ENCODE measurements at regions not wholly inside any gene's neighbourhood (a gene's known extent, or its start where the extent isn't known, plus 50 kb on each side); places are given as distances from the start of the nearest gene placed in this dataset.
A peak's percentile ranks its signal among the peaks of the same experiment; 100 is the strongest.
"Not testable (repeated sequence)": the region's sequence is repeated elsewhere in the genome, so short reads cannot be mapped to it uniquely, and the experiment has no call there.

- no peak for DNase-seq
Observed at GRCh38 chr14:21875791-21876190, 202.2 kb upstream of the OR4E1 start.

- no peak for DNase-seq
Observed at GRCh38 chr14:21874946-21875345, 201.3 kb upstream of the OR4E1 start.

- peak in 1 of 5 donors; percentile 41 for DNase-seq
Observed at GRCh38 chr14:21874167-21874566, 200.5 kb upstream of the OR4E1 start.

GRCh38 chr14:21868442-21869046 is 194.9 kb upstream of the OR4E1 start:
- peak; percentile 22 to 76 (median 60) for DNase-seq

GRCh38 chr14:21867541-21867940 is 193.9 kb upstream of the OR4E1 start:
- no peak for DNase-seq

- DNase-seq: no peak
Observed at GRCh38 chr14:21866479-21866878, 192.9 kb upstream of the OR4E1 start.

- no peak for DNase-seq
Observed at GRCh38 chr14:21863289-21863688, 189.7 kb upstream of the OR4E1 start.

GRCh38 chr14:21861153-21861552 is 187.5 kb upstream of the OR4E1 start:
- DNase-seq: no peak

- DNase-seq: peak in 3 of 5 donors; percentile 25 to 46 (median 41)
Observed at GRCh38 chr14:21860172-21860571, 186.6 kb upstream of the OR4E1 start.

- no peak for DNase-seq
Observed at GRCh38 chr14:21852775-21853174, 179.2 kb upstream of the OR4E1 start.

GRCh38 chr14:21852061-21852664 is 178.5 kb upstream of the OR4E1 start:
- peak; percentile 24 to 68 (median 41) for DNase-seq

GRCh38 chr14:21846902-21847301 is 173.3 kb upstream of the OR4E1 start:
- DNase-seq: peak in 1 of 5 donors; percentile 52

- peak; percentile 30 to 65 (median 53) for DNase-seq
Observed at GRCh38 chr14:21846227-21846885, 172.7 kb upstream of the OR4E1 start.

- peak in 1 of 5 donors; percentile 57 for DNase-seq
Observed at GRCh38 chr14:21840765-21841164, 167.1 kb upstream of the OR4E1 start.

- no peak for DNase-seq
Observed at GRCh38 chr14:21833836-21834235, 160.2 kb upstream of the OR4E1 start.

GRCh38 chr14:21825845-21826244 is 152.2 kb upstream of the OR4E1 start:
- no peak for DNase-seq

- DNase-seq: peak in 3 of 5 donors; percentile 12 to 62 (median 32)
Observed at GRCh38 chr14:21825149-21825743, 151.6 kb upstream of the OR4E1 start.

GRCh38 chr14:21822109-21822508 is 148.5 kb upstream of the OR4E1 start:
- no peak for DNase-seq

- no peak for DNase-seq
Observed at GRCh38 chr14:21820631-21821030, 147.0 kb upstream of the OR4E1 start.

- DNase-seq: not testable (repeated sequence)
Observed at GRCh38 chr14:21819891-21820290, 146.3 kb upstream of the OR4E1 start.

- DNase-seq: not testable (repeated sequence)
Observed at GRCh38 chr14:21817010-21817409, 143.4 kb upstream of the OR4E1 start.

GRCh38 chr14:21807975-21808374 is 134.4 kb upstream of the OR4E1 start:
- DNase-seq: no peak

GRCh38 chr14:21804981-21805380 is 131.4 kb upstream of the OR4E1 start:
- DNase-seq: no peak

GRCh38 chr14:21802441-21802840 is 128.8 kb upstream of the OR4E1 start:
- no peak for DNase-seq

Measured in T-helper 1 cell (primary cell).